Activated CD4-positive, CD25-positive, alpha-beta regulatory T cell (primary cell): ENCODE measurements at regions not wholly inside any gene's neighbourhood (a gene's known extent, or its start where the extent isn't known, plus 50 kb on each side); places are given as distances from the start of the nearest gene placed in this dataset.
A peak's percentile ranks its signal among the peaks of the same experiment; 100 is the strongest.
"Not testable (repeated sequence)": the region's sequence is repeated elsewhere in the genome, so short reads cannot be mapped to it uniquely, and the experiment has no call there.

Experiments
- DNase-seq, 4 experiments: peaks; one replicate each; lab custom pipeline; 2025; lab: John Stamatoyannopoulos, UW

GRCh38 chrX:16067886-16068515 is 55.4 kb upstream of the GRPR start:
- DNase-seq: no peak

GRCh38 chrX:16063921-16064320 is 59.4 kb upstream of the GRPR start:
- no peak for DNase-seq

GRCh38 chrX:16063141-16063540 is 60.2 kb upstream of the GRPR start:
- DNase-seq: no peak

GRCh38 chrX:16061296-16061695 is 62.1 kb upstream of the GRPR start:
- DNase-seq: no peak

- DNase-seq: no peak
These were observed 63.1 kb upstream of the GRPR start for GRCh38 chrX:16060252-16060651.

GRCh38 chrX:16049126-16049525 is 74.2 kb upstream of the GRPR start:
- not testable (repeated sequence) for DNase-seq

GRCh38 chrX:16042980-16043379 is 80.4 kb upstream of the GRPR start:
- no peak for DNase-seq

GRCh38 chrX:16039834-16040233 is 83.5 kb upstream of the GRPR start:
- DNase-seq: no peak

GRCh38 chrX:16039363-16039762 is 84.0 kb upstream of the GRPR start:
- no peak for DNase-seq

GRCh38 chrX:16033331-16033730 is 90.0 kb upstream of the GRPR start:
- no peak for DNase-seq

- no peak for DNase-seq
These were observed 94.8 kb upstream of the GRPR start for GRCh38 chrX:16028576-16028975.

GRCh38 chrX:16023790-16024734 is 99.3 kb upstream of the GRPR start:
- no peak for DNase-seq

GRCh38 chrX:16022580-16023200 is 100.7 kb upstream of the GRPR start:
- no peak for DNase-seq

- no peak for DNase-seq
These were observed 105.1 kb upstream of the GRPR start for GRCh38 chrX:16018291-16018690.

GRCh38 chrX:16014171-16014570 is 109.2 kb upstream of the GRPR start:
- no peak for DNase-seq

GRCh38 chrX:16012250-16012649 is 111.1 kb upstream of the GRPR start:
- DNase-seq: no peak

GRCh38 chrX:16005917-16006316 is 117.4 kb upstream of the GRPR start:
- no peak for DNase-seq

- no peak for DNase-seq
These were observed 121.2 kb upstream of the GRPR start for GRCh38 chrX:16002185-16002584.

GRCh38 chrX:15998350-15998749 is 125.0 kb upstream of the GRPR start:
- DNase-seq: no peak

- DNase-seq: no peak
These were observed 133.6 kb upstream of the GRPR start for GRCh38 chrX:15989716-15990115.

- DNase-seq: no peak
These were observed 134.3 kb upstream of the AP1S2 start for GRCh38 chrX:15988661-15989603.

- peak in 1 of 4 experiments; percentile 1 for DNase-seq
These were observed 131.3 kb upstream of the AP1S2 start for GRCh38 chrX:15985937-15986336.
